Kidney (tissue), 13 donors: ENCODE measurements at regions not wholly inside any gene's neighbourhood (a gene's known extent, or its start where the extent isn't known, plus 50 kb on each side); places are given as distances from the start of the nearest gene placed in this dataset.

Source experiments
- DNase-seq, 5 donors: peaks; one replicate each; pipeline ENCODE4 v3.0.0-alpha.2; 2013 to 2020
- FAIRE-seq: peaks from 2 replicates; lab custom pipeline; 2012; peaks lifted over from hg19 to GRCh38; lab: Jason Lieb, UNC
- H3K27ac ChIP-seq, 2 donors: one replicate each; pipeline ENCODE4 v1.7.0; 2013; ENCODE audit warnings: low read depth in 2 of 2, low read length in 2 of 2, inconsistent platforms in 1 of 2
- H3K27me3 ChIP-seq: one replicate; pipeline ENCODE4 v1.7.1; 2013; ENCODE audit warnings: low read length, inconsistent platforms; ENCODE audit not compliant: control insufficient read depth, insufficient read depth
- H3K36me3 ChIP-seq, 3 donors: one replicate each; pipeline versions ENCODE4 v1.7.0 to v1.7.1; 2013; ENCODE audit warnings: low read length in 3 of 3, control low read depth in 1 of 3, inconsistent platforms in 1 of 3; ENCODE audit not compliant: insufficient read depth in 3 of 3, control insufficient read depth in 2 of 3
- H3K4me1 ChIP-seq, 3 donors: one replicate each; pipeline versions ENCODE4 v1.7.0 to v1.7.1; 2013; ENCODE audit warnings: low read length in 3 of 3, inconsistent platforms in 1 of 3, low read depth in 1 of 3; ENCODE audit not compliant: control insufficient read depth in 2 of 3, insufficient read depth in 2 of 3
- H3K4me3 ChIP-seq, 3 donors: one replicate each; pipeline versions ENCODE4 v1.7.0 to v1.8.1; 2013; ENCODE audit warnings: low read length in 3 of 3, control low read depth in 1 of 3, inconsistent platforms in 1 of 3
- H3K9ac ChIP-seq, 3 donors: one replicate each; pipeline versions ENCODE4 v1.7.0 to v1.7.1; 2013; ENCODE audit warnings: low read length in 3 of 3, control low read depth in 1 of 3, inconsistent platforms in 1 of 3
- H3K9me3 ChIP-seq, 3 donors: one replicate each; pipeline versions ENCODE4 v1.7.0 to v1.7.1; 2013; ENCODE audit warnings: low read length in 3 of 3, control low read depth in 1 of 3, inconsistent platforms in 1 of 3; ENCODE audit not compliant: control insufficient read depth in 2 of 3, insufficient read depth in 1 of 3
- CTCF ChIP-seq: IDR thresholded peaks from 3 replicates; pipeline ENCODE4 v1.5.1; 2012; ENCODE audit warnings: mild to moderate bottlenecking, moderate library complexity, borderline replicate concordance; ENCODE audit not compliant: insufficient read depth; ENCODE audit errors: extremely low read depth
- intact Hi-C: fragments of 100-400 bp; cut with DNase I; formaldehyde crosslinking; loops from one replicate; pipeline ENCODE4 v1.11.1; 2022
- donor health status: control.
- donor health status: control.
- donor health status: control.
- donor health status: control.
- donor health status: control.
- donor health status: DM: yes; HTN: yes; CAD: no.
- donor health status: Normal renal cell carcinoma (clear cell type).

- intact Hi-C loops = no loop called here
- FAIRE-seq = no peak
Observed at GRCh38 chr1:71179997-71180396, 99.2 kb upstream of the ZRANB2 start.

GRCh38 chr1:71170925-71171324 lies 90.1 kb upstream of the ZRANB2 start:
- FAIRE-seq (no peak), DNase-seq (no peak)
- Histone ChIP-seq H3K27me3 (no peaks in the 10 kb centered on the region), H3K27ac (no peak overlapping the region), H3K9ac (no peak overlapping the region), H3K9me3 (no peaks in the 10 kb centered on the region), H3K4me3 (no peak overlapping the region), H3K4me1 (no peaks in the 10 kb centered on the region), H3K36me3 (no peaks in the 10 kb centered on the region)
- intact Hi-C loops = no loop called here
- TF ChIP-seq CTCF = no peak

More at GRCh38 chr1:71179997-71180396, 99.2 kb upstream of the ZRANB2 start:
- no peak overlapping the region for H3K4me3 ChIP-seq
- TF ChIP-seq CTCF = no peak
- no peaks in the 10 kb centered on the region for H3K4me1 ChIP-seq
- DNase-seq = no peak
- no peaks in the 10 kb centered on the region for H3K36me3 ChIP-seq
- peaks cover 0 to 3% (median 0%) of the 10 kb centered on the region in 3 donors for H3K9me3 ChIP-seq
- no peak overlapping the region for H3K9ac ChIP-seq
- H3K27ac ChIP-seq = no peak overlapping the region
- no peaks in the 10 kb centered on the region for H3K27me3 ChIP-seq

GRCh38 chr1:71167505-71167904 lies 86.7 kb upstream of the ZRANB2 start:
- TF ChIP-seq CTCF = no peak
- no peak for FAIRE-seq

More at GRCh38 chr1:71167505-71167904, 86.7 kb upstream of the ZRANB2 start:
- no peaks in the 10 kb centered on the region for H3K36me3 ChIP-seq
- no peaks in the 10 kb centered on the region for H3K27me3 ChIP-seq
- no peak overlapping the region for H3K27ac ChIP-seq
- intact Hi-C loops = no loop called here
- H3K9ac ChIP-seq = no peak overlapping the region
- no peak overlapping the region for H3K4me3 ChIP-seq
- H3K4me1 ChIP-seq = no peaks in the 10 kb centered on the region
- no peak for DNase-seq
- no peaks in the 10 kb centered on the region for H3K9me3 ChIP-seq
